Cardiac muscle cell (in vitro differentiated cells and primary cell): ENCODE measurements at regions not wholly inside any gene's neighbourhood (a gene's known extent, or its start where the extent isn't known, plus 50 kb on each side); places are given as distances from the start of the nearest gene placed in this dataset.

Source experiments
- DNase-seq, 2 donors: peaks; one replicate each; pipeline versions ENCODE4 v3.0.0 to v3.0.0-alpha.2; 2010 to 2017; ENCODE audit warnings: low read depth in 1 of 2, low spot score in 1 of 2
- H3K27ac ChIP-seq: fragments of 200-600 bp; sonication (generic); 2 replicates; pipeline ENCODE4 v1.5.1; 2016
- H3K27me3 ChIP-seq: fragments of 200-600 bp; sonication (generic); 2 replicates; pipeline ENCODE4 v1.6.0; 2016; ENCODE audit warnings: control low read depth
- H3K36me3 ChIP-seq: fragments of 200-600 bp; sonication (generic); 2 replicates; pipeline ENCODE4 v1.5.1; 2016; ENCODE audit warnings: control low read depth
- H3K4me1 ChIP-seq: fragments of 200-600 bp; sonication (generic); 2 replicates; pipeline ENCODE4 v1.8.1; 2017; ENCODE audit warnings: low read depth, mild to moderate bottlenecking, mixed run types
- H3K4me3 ChIP-seq: fragments of 200-600 bp; sonication (generic); 2 replicates; pipeline ENCODE4 v1.5.1; 2016; ENCODE audit warnings: mild to moderate bottlenecking
- H3K9me3 ChIP-seq: fragments of 200-600 bp; sonication (generic); 2 replicates; pipeline ENCODE4 v1.5.1; 2017; ENCODE audit warnings: low read depth, mild to moderate bottlenecking, control low read depth
- CTCF ChIP-seq: IDR thresholded peaks from 2 replicates; pipeline ENCODE4 v1.5.1; 2012; ENCODE audit warnings: low read depth, mild to moderate bottlenecking, low read length

DNA sequence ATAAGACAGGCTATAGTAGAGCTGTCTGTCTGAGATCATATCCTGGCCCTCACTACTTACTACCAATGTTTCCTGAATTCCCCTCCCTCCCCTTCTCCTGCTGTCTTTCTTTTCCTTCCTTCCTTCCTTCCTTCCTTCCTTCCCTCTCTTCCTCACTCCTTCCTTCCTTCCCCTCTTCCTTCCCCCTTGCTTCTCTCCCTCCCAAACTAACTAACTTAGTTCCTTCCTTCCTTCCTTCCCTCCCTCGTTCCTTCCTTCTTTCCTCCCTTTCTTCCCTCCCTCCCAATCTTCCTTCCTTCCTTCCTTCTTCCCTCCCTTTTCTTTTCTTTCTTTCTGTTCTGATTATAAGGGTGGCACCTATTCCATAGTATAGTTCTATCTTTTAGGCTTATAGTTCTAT, 150.0 kb upstream of the GDNF start:
- no peaks in the 10 kb centered on the region for H3K27me3 ChIP-seq
- no peak for TF ChIP-seq CTCF
- H3K9me3 ChIP-seq, result no peaks in the 10 kb centered on the region
- H3K4me1 ChIP-seq, result peaks cover 48% of the 10 kb centered on the region
- no peak for DNase-seq
- H3K27ac ChIP-seq, result no peak overlapping the region
- no peaks in the 10 kb centered on the region for H3K36me3 ChIP-seq
- no peak overlapping the region for H3K4me3 ChIP-seq

GRCh38 chr5:37988454-37989046, 148.7 kb upstream of the GDNF start:
- Histone ChIP-seq H3K4me1 (peaks cover 53% of the 10 kb centered on the region), H3K36me3 (no peaks in the 10 kb centered on the region), H3K27me3 (no peaks in the 10 kb centered on the region), H3K9me3 (no peaks in the 10 kb centered on the region), H3K27ac (no peak overlapping the region), H3K4me3 (no peak overlapping the region)
- TF ChIP-seq CTCF, result no peak
- DNase-seq, result no peak

DNA sequence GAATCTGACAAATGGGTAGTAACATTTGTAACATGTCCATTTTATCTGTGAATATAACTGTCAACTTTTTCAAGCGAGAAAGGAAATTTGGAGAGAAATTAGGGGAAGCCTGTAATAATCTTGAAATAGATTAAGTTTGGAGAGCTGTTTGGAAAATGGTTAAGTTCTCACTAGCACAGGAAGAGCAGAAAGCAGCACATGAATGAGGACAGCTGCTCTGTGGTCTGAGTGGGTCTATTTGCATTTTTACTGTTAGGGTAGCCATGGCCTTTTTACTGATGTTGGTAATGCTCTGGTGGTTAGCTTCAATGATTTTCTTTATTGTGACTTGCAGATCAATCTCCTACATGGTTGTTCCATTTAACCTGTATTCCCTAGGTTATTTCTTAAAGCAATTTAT, 144.5 kb upstream of the GDNF start:
- H3K4me1 ChIP-seq, result peaks cover 32% of the 10 kb centered on the region
- DNase-seq, result no peak
- H3K4me3 ChIP-seq, result no peak overlapping the region
- no peaks in the 10 kb centered on the region for H3K27me3 ChIP-seq
- no peak overlapping the region for H3K27ac ChIP-seq
- no peaks in the 10 kb centered on the region for H3K36me3 ChIP-seq
- peaks cover 3% of the 10 kb centered on the region for H3K9me3 ChIP-seq
- TF ChIP-seq CTCF, result no peak

- Histone ChIP-seq H3K27me3 (no peaks in the 10 kb centered on the region), H3K27ac (no peak overlapping the region), H3K36me3 (no peaks in the 10 kb centered on the region), H3K4me1 (peaks cover 24% of the 10 kb centered on the region), H3K9me3 (peaks cover 3% of the 10 kb centered on the region), H3K4me3 (no peak overlapping the region)
- no peak for TF ChIP-seq CTCF
- no peak for DNase-seq
These were observed 143.6 kb upstream of the GDNF start for GRCh38 chr5:37983463-37983862.

- no peak for TF ChIP-seq CTCF
- peaks cover 3% of the 10 kb centered on the region for H3K9me3 ChIP-seq
- no peak for DNase-seq
- H3K4me1 ChIP-seq, result peaks cover 2% of the 10 kb centered on the region
- H3K36me3 ChIP-seq, result no peaks in the 10 kb centered on the region
- no peaks in the 10 kb centered on the region for H3K27me3 ChIP-seq
- no peak overlapping the region for H3K4me3 ChIP-seq
- no peak overlapping the region for H3K27ac ChIP-seq
These were observed 139.7 kb upstream of the GDNF start for GRCh38 chr5:37979559-37979958.

- Histone ChIP-seq H3K36me3 (no peaks in the 10 kb centered on the region), H3K4me3 (no peak overlapping the region), H3K27ac (no peak overlapping the region), H3K9me3 (no peaks in the 10 kb centered on the region), H3K4me1 (no peaks in the 10 kb centered on the region), H3K27me3 (no peaks in the 10 kb centered on the region)
- TF ChIP-seq CTCF, result no peak
- DNase-seq, result peak in 1 of 2 donors; percentile 0
These were observed 135.7 kb upstream of the GDNF start for GRCh38 chr5:37975531-37975930.
